GM19324 (cell line): ENCODE measurements at regions not wholly inside any gene's neighbourhood (a gene's known extent, or its start where the extent isn't known, plus 50 kb on each side); places are given as distances from the start of the nearest gene placed in this dataset.
"Not testable (repeated sequence)": the region's sequence is repeated elsewhere in the genome, so short reads cannot be mapped to it uniquely, and the experiment has no call there.

Source experiments
- ATAC-seq: cut with Tn5 transposase; IDR thresholded peaks from one replicate; pipeline ENCODE4 v1.9.1; 2021; ENCODE audit warnings: mild to moderate bottlenecking, moderate library complexity; ENCODE audit not compliant: unreplicated experiment, low FRiP score

DNA sequence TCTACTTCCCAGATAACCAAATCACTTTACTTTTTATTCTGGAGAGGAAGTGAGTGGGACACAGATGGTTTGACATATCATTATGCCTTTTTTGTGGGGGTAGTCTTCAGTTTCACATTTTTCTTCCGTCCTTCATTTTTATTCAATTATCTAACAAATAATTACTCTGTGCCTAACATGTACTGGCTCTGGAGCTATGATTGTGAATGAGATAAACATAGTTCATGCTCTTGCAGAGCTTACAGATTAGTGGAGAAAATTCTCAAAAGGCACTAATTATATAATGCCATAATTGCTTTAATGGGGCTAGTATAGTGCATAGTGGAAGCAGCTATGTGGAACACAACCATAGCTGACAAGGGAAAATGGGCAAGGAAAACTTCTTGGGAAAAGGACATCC, 303.6 kb upstream of the TFPI start:
- no peak for ATAC-seq

DNA sequence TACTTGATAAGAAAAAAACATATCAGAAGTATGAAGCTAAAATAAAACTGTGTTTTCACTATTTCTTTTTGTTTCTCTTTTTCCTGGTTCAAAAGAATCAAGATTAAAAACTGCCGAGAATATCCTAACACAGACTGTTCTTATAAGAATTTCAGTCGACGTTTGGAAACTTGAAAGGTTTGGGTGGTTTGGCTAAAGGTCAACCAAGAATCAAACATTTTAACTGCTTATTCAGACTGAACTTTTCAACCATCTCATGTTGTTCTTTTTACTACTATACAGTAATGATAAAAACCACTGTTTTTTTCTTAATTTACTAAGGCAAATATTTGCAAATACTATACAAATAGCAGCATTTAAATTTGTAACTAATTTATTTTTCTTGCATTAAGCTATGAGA, 308.5 kb upstream of the TFPI start:
- no peak for ATAC-seq

DNA sequence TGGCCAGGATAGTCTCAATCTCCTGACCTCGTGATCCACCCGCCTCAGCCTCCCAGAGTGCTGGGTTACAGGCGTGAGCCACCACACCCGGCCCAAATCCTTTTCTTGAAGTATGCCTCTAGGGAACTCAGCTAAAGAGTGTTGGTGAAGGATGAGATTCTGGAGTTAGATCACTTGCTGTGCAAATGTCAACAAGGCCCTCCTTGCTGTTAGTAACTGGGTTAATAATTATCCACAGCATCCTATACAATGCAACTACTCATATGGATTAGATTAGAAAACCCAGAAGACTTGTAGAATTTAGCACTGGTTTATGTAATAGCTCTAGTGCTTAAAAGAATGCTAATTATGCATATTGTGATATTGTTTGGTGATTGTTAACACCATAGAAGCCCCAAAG, 310.8 kb upstream of the TFPI start:
- no peak for ATAC-seq

DNA sequence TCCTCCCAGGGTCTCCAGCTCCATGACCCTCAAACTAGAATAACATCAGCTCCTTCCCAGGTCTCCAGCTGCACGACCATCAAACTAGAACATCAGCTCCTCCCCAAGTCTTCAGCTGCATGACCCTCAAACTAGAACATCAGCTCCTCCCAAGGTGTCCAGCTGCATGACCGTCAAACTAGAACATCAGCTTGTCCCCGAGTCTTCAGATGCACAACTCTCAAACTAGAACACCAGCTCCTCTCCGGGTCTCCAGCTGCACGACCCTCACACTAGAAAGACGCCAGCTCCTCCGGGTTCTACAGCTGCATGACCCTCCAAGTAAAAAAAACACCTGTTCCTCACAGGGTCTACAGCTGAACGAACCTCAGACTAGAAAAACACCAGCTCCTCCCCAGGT, 312.9 kb upstream of the TFPI start:
- no peak for ATAC-seq

DNA sequence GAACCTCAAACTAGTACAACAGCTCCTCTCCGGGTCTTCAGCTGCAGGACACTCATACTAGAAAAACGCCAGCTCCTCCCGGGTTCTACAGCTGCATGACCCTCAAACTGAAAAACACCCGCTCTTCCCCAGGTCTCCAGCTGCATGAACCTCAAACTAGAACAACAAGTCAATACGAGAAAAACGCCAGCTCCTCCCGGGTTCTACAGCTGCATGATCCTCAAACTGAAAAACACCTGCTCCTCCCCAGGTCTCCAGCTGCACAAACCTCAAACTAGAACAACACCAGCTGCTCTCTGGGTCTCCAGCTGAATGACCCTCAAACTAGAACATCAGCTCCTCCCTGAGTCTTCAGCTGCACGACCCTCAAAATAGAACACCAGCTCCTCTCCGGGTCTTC, 315.0 kb upstream of the TFPI start:
- no peak for ATAC-seq

DNA sequence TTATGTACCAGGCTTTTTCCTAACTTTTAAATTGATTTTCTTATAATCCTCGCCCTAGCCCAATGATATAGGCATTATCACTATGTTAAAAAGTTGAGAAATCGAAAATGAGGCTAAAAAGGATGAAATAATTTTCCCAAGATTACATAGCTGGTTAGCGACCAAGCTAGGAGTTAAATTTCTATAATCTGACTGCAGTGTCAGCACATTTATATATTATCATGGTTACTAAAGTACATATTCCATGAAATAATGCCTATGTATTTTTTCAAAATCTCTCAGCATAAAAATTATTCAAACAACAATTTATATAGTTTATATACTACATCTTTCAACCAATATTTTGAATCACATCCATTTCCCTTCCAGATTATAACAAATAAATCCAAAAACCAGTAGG, 317.3 kb upstream of the TFPI start:
- ATAC-seq: no peak

DNA sequence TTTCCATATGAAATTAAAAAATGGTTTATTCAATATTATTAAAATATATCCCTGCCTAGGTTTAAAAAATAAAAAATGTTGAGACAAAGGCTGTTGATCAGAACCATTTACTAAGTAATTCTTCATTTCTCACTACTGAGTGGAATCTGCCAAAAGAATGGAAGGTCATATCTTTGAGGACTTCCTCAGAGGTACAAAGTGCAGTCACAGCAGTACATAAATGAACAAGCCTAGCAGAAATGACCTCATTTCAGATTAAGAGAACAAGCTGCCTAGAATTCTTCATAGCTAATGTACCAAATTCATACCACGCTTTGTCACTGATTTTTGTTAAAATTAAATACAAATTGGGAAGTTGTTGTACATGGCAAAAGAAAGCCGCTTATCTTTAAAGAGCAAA, 318.9 kb upstream of the TFPI start:
- ATAC-seq: no peak

DNA sequence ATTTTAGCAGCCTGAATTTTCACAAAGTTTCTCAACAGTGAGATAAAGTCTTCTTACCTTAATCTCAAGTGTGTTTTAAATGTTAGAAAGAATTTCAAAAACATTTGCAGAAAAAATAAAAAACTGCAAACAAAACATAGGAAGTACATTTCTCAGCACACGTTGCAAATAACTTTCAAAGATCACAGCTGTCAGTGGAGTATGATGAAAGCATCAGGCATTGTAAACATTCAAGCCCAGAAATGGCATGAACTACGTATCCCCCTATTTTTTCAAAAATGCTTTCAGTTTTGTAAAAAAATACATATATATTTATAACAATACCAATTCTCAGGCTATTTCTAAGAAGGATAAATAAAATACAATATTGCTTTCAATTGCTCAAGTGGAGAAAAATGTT, 320.6 kb upstream of the TFPI start:
- ATAC-seq: no peak

DNA sequence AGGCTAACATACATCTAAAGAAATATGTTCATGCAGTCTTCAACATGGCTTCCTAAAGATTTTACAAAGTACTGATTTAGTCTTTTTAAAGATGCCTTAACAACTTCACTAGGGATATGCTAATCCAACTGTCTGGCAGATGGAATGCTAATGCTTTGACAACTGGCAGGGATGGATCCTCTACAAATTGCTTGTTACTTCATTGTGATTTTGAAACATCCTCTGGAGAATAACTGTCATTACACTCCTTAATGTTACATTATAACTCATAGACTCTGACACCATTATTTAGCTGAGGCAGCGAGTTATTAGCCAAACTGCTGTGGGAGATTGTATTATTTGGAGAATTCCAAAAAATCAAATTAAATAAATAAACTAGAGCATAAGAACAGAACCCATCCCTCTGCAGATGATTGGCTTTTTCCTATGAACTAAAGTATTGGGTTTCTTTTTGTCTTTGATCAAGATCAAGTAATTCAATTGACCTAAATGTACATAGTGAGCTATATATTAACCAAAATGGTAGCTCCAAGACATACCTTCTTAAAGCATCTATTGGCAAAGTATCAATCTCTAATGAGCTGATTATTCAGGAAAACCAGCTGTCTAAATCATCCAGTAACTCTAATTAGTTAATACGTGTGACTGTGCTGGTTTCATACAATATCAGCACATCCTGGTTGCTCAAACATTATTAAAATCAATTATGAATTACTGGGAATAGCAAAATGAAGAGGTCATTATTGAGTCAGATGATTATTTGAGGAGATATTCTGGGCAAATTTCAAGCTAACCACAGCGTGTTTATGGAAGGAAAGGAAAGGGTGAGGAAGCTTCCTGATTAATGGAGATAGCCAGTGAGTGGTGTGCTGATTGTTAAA, 321.3 kb upstream of the TFPI start:
- no peak for ATAC-seq

DNA sequence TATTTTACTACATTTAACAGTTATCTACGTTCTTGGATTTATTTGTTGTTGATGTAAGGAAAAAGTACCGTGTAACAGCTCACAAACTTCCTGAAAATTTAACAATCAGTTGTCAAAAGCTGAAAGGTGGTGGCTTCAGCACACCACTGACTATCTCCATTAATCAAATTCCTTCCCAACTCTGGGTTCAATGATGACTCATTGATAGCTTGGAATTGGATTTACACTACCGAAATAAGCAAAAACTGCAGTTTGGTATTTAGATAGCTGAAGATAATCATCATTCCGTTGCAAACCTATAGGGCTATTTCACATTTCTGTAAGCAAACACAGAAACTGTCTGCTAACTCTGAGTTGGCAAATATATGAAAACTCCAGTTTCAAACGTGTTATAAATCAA, 322.3 kb upstream of the TFPI start:
- no peak for ATAC-seq

DNA sequence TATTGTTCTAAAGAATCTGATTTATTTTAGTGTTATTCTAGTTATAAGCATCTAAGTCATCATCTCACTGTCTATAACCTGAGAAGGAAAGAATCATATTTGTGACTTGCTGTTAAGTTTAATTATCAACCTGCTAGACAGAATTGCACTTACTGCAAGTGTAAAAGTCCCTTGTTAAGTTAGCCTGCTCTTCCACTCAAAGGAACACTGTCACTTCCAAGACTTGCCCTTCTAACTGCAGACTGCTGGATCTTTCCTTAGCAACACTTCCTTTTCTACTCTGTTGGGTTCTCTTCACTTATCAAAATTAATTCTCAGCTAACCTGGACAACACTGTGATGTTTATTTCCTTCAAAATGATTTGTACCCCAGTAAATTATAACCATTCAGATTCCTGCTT, 323.2 kb upstream of the TFPI start:
- ATAC-seq: no peak

DNA sequence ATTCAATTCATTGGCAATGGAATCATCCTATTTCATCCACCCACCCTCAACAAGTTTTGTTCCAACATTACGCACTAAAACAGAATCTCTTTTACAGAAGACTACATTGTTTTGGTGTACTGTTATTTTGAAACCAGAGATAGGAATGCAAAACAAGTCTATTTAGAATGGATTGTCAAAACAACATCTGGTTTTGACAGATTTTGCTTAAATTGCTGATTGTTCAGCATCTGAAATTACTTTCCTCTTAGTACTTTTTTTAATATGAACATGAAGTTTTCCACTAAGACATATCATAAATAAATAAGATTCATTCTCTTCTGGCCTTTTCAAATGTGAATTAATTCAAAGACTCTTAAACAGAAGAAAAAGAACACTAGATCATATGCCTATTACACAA, 323.9 kb upstream of the TFPI start:
- ATAC-seq: no peak

DNA sequence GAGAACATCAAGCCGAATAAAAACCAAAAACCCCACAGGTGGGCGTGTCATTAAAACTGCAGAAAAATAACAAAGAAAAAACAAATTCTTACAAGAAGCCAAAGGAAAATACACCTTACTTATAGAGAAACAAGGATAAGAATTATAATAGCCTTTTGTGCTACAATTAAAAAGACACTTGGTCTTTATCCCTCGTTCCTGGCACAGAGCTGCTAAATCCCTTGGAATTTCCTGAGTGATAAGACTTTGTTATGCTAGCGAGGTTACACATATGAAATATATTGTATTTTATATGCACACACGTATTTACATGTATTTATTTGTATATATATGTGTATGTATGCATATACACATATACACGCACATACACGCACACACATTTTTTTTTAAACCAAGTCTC, 325.3 kb upstream of the TFPI start:
- no peak for ATAC-seq

DNA sequence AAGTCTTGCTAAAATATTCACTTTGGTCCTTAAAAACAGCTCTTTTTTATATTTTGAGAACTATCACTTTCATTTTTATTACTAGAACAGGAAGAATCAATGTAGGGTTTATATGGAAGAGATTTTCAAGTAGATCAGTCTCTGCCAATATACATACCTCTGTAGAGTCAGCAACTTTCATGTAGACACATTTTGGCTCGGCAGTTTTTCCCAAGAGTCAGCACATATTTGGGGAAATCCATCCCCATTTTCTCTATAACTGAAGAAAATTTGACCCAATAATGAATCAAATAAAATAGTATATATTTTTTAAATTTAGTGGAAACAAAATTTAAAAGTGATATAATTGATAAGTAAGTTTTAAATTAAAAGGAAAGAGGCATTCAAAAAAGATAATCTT, 329.8 kb upstream of the TFPI start:
- ATAC-seq: no peak

DNA sequence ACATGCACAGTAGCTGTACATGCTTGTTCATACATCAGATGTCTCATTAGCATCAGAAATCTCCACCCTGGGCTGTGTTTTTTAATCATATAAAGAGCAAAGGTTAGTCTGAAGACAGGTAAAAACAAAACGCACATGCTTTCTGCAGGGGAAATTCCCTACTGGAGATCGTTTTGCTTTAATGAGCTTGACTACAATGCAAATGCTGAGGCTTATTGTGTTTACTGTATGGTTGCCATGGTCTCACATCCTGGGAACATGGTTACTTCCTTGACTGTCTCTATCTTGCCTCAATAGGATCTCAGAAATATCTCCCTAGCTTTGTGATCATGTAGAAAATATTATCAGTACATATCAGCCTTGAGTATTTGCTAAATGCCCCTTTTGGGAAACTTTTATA, 336.5 kb upstream of the TFPI start:
- no peak for ATAC-seq

DNA sequence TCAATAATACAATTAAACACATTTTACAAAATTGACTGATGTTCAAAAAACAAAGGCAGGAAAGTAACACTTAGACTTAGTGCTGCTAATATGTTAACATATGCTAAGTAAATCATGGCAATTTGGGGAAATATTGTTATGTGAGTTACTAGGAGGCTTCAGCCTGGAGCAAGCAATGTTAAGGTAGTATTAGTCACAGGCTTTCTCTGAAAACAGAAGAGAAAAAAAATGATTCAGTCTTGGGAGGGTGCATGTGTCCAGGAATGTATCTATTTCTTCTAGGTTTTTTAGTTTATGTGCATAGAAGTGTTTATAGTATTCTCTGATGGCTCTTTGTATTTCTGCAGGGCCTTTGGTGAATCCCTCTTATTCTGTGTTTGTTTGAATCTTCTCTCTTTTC, 345.8 kb upstream of the TFPI start:
- ATAC-seq: no peak

DNA sequence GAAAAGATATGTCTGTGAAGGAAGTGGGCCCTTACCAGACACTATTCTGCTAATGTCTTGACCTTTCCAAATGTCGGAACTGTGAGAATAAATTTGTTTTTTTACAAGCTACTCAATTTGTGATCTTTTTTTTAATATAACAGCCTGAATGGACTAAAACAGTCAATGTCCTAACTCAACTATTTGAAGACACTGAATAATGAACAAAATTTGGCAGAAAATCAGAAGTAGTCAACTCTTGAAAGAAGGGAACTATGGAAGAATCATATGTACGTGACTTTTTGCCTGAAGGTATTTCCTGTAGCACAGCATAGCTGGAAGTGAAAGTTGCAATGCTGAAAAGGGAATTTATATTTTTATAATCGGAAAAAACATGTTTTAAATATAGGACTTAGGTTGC, 351.8 kb upstream of the TFPI start:
- no peak for ATAC-seq

DNA sequence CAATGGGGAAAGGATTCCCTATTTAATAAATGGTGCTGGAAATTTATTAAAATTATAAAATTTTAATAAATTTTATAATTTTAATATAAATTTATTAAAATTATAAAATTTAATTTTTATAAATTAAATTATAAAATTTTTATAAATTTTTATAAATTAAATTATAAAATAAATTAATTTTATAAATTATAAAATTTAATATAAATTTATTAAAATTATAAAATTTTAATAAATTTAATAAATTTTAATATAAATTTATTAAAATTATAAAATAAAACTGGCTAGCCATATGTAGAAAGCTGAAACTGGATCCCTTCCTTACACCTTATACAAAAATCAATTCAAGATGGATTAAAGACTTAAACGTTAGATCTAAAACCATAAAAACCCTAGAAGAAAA, 356.7 kb upstream of the TFPI start:
- ATAC-seq: not testable (repeated sequence)

DNA sequence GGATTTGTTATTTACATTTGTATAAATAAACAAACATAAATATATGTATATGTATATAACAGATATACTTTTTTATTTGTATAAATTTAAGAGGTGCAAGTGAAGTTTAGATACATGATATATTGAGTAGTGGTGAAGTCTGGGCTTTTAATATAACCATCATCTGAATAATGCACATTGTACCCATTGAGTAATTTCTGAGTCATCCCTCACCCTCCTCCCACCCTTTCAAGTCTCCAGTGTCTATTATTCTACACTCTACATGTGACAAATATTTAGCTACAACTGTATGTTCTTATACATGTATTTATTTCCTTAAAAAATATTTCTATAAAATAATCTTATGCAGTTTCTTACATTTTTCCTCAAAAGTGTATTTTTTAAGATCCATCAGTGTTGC, 358.7 kb upstream of the TFPI start:
- ATAC-seq: no peak

DNA sequence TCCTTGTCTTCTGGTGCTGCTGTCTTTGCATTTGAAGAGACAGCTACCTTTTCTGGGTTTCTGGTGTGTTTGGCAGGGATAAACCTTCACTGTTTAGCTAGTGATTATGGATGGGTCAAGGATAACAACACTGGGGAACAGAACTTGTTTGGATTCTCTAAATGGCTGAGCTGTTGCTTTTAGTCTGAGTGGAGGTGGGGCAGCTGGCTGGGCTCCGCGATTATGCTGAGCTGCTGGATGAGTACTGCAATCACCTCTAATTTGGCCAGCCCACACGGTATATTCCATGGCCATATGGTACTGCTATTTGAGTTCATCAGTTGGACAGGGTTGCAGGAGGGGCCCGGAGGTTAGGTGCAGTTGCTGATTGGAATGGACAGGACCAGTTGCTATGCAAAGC, 361.6 kb upstream of the TFPI start:
- ATAC-seq: no peak

DNA sequence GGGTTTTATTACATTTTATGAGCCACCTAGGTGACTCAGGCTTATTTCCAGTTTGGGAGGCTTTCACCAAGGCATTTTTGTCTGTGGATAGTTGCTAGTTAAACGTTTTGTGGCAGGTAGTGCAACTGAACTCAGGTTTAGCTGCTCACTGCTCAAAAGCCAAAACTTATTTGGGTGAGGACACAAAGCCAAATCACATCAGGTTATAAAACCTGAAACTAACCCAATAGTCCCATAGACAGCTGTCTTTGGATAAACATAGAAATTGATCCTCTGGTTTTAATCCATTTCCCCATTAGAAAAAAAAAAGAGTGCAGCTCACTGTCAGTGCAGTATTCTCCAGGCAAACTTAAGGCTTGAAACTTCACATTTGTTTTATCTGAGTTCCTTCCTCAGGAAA, 362.6 kb upstream of the TFPI start:
- no peak for ATAC-seq

DNA sequence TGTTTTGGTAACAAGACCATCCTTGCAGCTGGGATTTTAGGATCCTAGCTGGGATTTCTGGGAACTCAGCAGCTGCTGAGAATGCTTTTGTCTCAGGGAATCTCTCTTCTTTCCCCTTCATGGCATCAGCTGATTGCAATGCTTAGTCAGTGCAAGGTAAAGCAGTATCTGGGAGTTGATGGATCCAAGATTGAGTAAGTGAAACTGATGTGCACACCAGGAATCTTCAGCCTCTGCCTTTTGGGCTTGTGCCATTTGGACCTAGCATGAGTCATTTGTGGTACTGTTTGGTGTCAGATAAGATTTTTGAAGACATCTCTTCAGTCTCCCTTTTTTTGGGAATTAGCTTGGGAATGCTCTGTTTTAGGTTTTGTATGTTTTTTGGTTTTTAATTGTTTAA, 363.3 kb upstream of the TFPI start:
- no peak for ATAC-seq
